ENCODE measurements at regions not wholly inside any gene's neighbourhood (a gene's known extent, or its start where the extent isn't known, plus 50 kb on each side); places are given as distances from the start of the nearest gene placed in this dataset.

- intact Hi-C loops (cut with DNase I; ENCODE audit: low total_unique reads) = no loop called here
- peaks cover 0 to 28% (median 15%) of the 10 kb centered on the region in 8 donors for H3K9me3 ChIP-seq
- no peaks in the 10 kb centered on the region for H3K27me3 ChIP-seq (replicated peaks in 1 of 7)
- H3K27ac ChIP-seq = no peak overlapping the region
- TF ChIP-seq POLR2AphosphoS5 (IDR thresholded peaks at IDR 0.05) (no peak), POLR2A (IDR thresholded peaks at IDR 0.05) (no peak)
- TF ChIP-seq, protein P1, sequence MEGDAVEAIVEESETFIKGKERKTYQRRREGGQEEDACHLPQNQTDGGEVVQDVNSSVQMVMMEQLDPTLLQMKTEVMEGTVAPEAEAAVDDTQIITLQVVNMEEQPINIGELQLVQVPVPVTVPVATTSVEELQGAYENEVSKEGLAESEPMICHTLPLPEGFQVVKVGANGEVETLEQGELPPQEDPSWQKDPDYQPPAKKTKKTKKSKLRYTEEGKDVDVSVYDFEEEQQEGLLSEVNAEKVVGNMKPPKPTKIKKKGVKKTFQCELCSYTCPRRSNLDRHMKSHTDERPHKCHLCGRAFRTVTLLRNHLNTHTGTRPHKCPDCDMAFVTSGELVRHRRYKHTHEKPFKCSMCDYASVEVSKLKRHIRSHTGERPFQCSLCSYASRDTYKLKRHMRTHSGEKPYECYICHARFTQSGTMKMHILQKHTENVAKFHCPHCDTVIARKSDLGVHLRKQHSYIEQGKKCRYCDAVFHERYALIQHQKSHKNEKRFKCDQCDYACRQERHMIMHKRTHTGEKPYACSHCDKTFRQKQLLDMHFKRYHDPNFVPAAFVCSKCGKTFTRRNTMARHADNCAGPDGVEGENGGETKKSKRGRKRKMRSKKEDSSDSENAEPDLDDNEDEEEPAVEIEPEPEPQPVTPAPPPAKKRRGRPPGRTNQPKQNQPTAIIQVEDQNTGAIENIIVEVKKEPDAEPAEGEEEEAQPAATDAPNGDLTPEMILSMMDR (IDR thresholded peaks at IDR 0.05 in 8 of 11, conservative IDR thresholded peaks at IDR 0.05 in 3 of 11) = no peak
- H3K4me3 ChIP-seq = no peak overlapping the region
- no peak for DNase-seq
- H3K36me3 ChIP-seq = no peaks in the 10 kb centered on the region
- 83 to 93% (median 85%) methylated on average over 4 of the region's 4 CpGs for WGBS, 5 donors
- no peaks in the 10 kb centered on the region for H3K4me1 ChIP-seq
Observed at GRCh38 chr4:4808086-4808485, 51.4 kb upstream of the MSX1 start.

DNA sequence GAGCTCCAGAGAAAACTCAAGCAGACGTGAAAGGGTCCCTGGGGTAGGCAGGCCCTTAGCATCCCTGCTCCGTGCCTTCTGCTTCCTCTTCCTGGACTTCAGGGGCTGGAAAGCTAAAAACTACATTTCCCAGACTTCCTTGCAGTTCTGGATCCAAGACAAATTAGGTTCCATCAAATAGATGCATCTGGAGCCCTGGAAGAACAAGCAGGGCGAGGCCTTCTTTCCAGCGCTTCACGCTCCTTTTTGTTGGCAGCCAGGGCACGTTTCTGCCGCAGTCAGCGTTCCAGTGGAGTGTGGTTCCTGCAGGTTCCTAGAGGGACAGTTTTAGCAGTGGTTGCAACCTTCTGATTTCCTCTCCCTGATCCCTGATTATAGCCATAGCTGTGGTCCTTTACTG, 53.6 kb upstream of the MSX1 start:
- Histone ChIP-seq H3K27ac (no peak overlapping the region), H3K9me3 (peaks cover 0 to 27% (median 15%) of the 10 kb centered on the region in 8 donors), H3K36me3 (no peaks in the 10 kb centered on the region), H3K4me3 (no peak overlapping the region), H3K27me3 (replicated peaks in 1 of 7) (no peaks in the 10 kb centered on the region), H3K4me1 (no peaks in the 10 kb centered on the region)
- no peak for DNase-seq
- intact Hi-C loops (cut with DNase I; ENCODE audit: low total_unique reads) = no loop called here
- TF ChIP-seq POLR2A (IDR thresholded peaks at IDR 0.05) (no peak), POLR2AphosphoS5 (IDR thresholded peaks at IDR 0.05) (no peak)
- TF ChIP-seq, protein P1 (IDR thresholded peaks at IDR 0.05 in 8 of 11, conservative IDR thresholded peaks at IDR 0.05 in 3 of 11) = no peak
- WGBS, 5 donors = 72 to 83% (median 77%) methylated on average over 8 of the region's 8 CpGs

GRCh38 chr4:4803912-4804296, 55.6 kb upstream of the MSX1 start:
- TF ChIP-seq POLR2AphosphoS5 (IDR thresholded peaks at IDR 0.05) = no peak
- TF ChIP-seq, protein P1 (IDR thresholded peaks at IDR 0.05 in 8 of 11, conservative IDR thresholded peaks at IDR 0.05 in 3 of 11) = no peak
- no peak for TF ChIP-seq POLR2A (IDR thresholded peaks at IDR 0.05)
- H3K4me3 ChIP-seq = no peak overlapping the region
- no peaks in the 10 kb centered on the region for H3K27me3 ChIP-seq (replicated peaks in 1 of 7)
- no peak overlapping the region for H3K27ac ChIP-seq
- H3K9me3 ChIP-seq = peaks cover 0 to 8% (median under 1%) of the 10 kb centered on the region in 8 donors
- DNase-seq = no peak
- 85 to 95% (median 89%) methylated on average over 2 of the region's 2 CpGs for WGBS, 5 donors
- no peaks in the 10 kb centered on the region for H3K4me1 ChIP-seq
- no peaks in the 10 kb centered on the region for H3K36me3 ChIP-seq
- intact Hi-C loops (cut with DNase I; ENCODE audit: low total_unique reads) = no loop called here

DNA sequence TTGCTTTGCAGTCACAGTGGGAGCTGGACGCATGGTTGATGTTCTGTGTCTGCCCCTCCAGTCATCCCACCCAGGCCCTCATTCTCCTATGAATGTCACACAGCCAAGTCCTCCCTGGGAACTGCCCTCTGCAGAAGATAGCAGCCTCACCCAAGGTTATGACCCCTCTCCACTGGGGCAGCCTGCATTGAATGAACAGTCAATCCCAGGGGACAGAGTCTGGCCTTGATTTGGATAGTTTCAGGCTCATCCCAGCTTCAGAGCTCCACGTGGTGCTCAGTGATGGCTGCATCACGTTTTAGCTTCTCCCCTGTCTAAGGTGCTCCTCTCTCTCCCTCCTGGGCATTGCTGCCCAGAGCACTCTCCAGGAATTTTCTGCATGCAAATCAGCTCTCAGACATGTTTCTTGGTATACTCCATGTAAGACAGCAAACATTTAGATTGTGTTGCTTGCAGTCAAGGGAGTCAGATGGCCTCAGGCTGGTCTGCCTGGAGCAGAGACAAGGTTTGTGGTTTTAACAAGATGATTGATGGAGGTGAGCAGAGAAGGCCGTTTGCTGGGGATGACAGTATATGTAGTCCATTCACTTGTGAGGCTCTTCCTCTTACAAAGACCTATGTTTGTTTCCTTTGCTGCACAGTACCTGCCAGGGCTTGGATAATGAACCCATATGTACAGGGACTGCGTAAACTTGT, 56.1 kb upstream of the MSX1 start:
- Histone ChIP-seq H3K9me3 (peaks cover 0 to 4% (median 0%) of the 10 kb centered on the region in 8 donors), H3K4me1 (no peaks in the 10 kb centered on the region), H3K4me3 (no peak overlapping the region), H3K36me3 (no peaks in the 10 kb centered on the region), H3K27me3 (replicated peaks in 1 of 7) (no peaks in the 10 kb centered on the region), H3K27ac (no peak overlapping the region)
- TF ChIP-seq POLR2AphosphoS5 (IDR thresholded peaks at IDR 0.05) (no peak), POLR2A (IDR thresholded peaks at IDR 0.05) (no peak)
- TF ChIP-seq, protein P1 (IDR thresholded peaks at IDR 0.05 in 8 of 11, conservative IDR thresholded peaks at IDR 0.05 in 3 of 11) = no peak
- DNase-seq = no peak
- 51 to 69% (median 63%) methylated on average over 4 to 5 of the region's 5 CpGs for WGBS, 5 donors
- intact Hi-C loops (cut with DNase I; ENCODE audit: low total_unique reads) = no loop called here

Data from spleen (tissue), 11 donors.